ENCODE measurements at regions not wholly inside any gene's neighbourhood (a gene's known extent, or its start where the extent isn't known, plus 50 kb on each side); places are given as distances from the start of the nearest gene placed in this dataset.

GRCh38 chr12:67586951-67587350 is 61.6 kb upstream of the DYRK2 start:
- DNase-seq (ENCODE audit: low spot score) = no peak

DNA sequence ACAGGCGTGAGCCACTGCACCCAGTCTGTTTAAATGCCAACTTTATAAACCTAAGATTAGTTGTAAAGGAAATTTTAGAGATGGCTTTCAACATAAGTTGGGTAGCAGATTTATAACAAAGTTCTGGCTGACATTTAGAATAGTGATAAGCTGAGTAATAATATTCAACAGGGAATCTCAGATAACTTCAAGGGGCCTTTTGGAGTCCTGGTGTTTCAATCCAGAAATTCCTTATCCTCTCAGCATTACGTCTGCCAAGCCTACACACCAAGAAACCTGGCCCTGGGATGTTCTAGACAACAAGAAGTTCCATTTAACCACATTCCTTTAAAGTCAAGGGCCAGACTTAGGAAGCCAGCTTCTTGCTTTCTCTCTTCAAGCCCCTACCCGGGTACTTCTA is 59.5 kb upstream of the DYRK2 start:
- no peak for DNase-seq (ENCODE audit: low spot score)

DNA sequence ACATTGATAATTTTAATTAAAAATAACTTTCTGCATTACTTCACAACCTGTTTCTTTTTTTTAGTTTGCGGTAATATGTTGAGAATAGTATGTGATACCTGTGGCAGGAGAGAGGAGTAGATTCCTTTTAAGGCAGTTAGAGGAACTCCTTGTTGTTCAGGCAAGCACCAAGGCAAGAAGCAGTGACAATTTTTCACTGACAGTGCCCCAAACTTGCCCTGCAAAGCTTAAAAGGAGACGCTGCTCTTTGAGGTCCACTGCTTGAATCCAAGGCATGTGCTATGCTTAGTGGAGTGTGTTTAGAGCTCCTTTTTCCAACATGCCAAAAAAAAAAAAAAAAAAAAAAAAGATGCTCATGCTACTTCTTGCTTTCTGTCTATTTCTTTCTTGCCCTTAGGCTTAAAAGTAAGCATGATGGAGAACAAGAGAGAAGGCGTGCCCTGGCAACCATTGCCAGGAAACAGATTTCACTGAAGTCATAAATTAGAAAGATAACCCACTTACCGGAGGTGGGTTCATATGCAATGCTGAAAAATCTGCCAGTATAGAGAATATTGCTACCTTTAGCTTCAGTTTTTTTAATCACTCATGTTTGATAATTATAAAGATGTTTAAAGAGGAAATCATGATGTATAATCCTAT is 58.3 kb upstream of the DYRK2 start:
- DNase-seq (ENCODE audit: low spot score) = no peak

GRCh38 chr12:67592228-67593011 is 56.1 kb upstream of the DYRK2 start:
- DNase-seq (ENCODE audit: low spot score) = no peak

DNA sequence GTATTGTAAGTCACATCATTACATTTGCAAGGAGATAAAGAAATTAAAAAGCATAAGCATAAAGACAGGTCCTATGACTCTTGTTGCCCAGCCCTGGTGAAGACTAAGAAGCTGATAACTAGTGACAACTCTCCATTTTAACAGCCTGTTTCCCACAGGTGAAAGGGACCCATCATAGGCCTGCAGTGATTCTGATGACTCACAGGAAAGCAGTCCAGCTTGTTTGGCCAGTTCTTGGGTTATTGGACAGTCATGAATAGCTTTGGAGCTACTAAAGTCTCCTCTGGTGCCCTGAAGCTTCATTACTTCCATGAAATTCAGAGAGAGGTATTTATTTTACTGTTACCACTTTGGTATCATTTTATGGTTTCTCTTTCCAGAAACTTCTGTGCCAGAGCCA is 55.5 kb upstream of the DYRK2 start:
- peak; percentile 81 for DNase-seq (ENCODE audit: low spot score)

DNA sequence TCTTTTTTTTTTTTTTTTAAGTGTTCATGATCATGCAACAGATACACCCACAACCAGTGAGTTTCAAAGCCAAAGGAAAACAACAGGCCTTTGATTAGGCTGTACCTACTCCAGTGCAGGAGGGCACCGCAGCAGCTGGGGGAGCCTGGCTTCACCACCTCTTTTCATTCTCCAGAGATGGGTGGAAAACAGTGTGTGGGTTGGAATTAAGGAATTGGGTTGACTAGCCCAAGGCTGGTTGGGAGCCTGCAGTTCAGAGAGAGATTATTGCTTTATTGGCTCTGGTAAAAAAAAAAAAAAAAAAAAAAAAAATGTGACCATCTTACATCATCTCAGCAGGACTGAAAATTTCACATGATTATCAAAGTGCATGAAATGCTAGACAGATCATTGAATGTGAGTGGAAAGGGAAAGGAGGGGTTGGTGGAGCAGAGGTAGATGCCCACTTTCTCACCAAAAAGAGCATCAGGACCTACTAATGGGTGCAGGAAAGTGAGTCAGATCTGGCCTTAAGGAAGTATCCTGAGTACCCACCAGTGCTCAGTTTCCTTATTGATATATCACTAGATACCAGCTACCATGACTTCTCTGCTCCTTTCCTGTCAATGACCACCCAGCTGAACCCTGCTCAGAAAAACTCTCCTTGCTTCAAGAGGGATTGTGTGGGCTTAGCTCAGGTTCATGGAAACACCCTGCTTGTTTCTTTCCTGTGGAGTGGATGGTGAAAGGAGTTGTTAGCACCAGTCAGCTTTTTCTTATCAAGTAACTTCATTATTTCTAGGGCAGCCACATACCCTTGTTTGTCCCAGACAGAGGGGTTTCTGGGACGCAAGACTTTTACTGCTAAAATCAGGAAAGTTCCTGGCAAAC is 54.8 kb upstream of the DYRK2 start:
- DNase-seq (ENCODE audit: low spot score) = no peak

DNA sequence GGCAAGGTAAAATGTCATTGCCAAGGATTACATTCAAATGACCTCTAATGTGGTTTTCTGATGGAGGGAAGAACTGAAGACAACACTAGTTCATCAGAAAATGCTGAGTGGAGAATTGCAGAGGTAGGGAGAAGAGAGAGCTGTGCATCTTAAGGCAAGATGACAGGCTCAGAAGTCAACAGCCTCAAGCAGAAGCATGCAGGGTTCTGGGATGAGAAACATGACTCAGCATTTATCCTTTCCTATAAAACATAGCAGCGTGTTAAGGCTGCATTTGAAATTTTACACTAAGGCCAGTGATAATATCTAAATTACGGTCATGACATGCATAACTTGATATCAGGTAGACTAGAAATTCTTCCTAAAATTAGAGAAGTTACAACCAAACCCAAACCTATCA is 53.7 kb upstream of the DYRK2 start:
- DNase-seq (ENCODE audit: low spot score) = no peak

GRCh38 chr12:67595365-67595764 is 53.2 kb upstream of the DYRK2 start:
- DNase-seq (ENCODE audit: low spot score) = no peak

GRCh38 chr12:67598598-67598997 is 49.9 kb upstream of the DYRK2 start:
- no peak for DNase-seq (ENCODE audit: low spot score)
